ENCODE measurements at regions not wholly inside any gene's neighbourhood (a gene's known extent, or its start where the extent isn't known, plus 50 kb on each side); places are given as distances from the start of the nearest gene placed in this dataset.
A peak's percentile ranks its signal among the peaks of the same experiment; 100 is the strongest.
"Not testable (repeated sequence)": the region's sequence is repeated elsewhere in the genome, so short reads cannot be mapped to it uniquely, and the experiment has no call there.

GRCh38 chr4:127291316-127291715 lies 341.4 kb upstream of the INTU start:
- DNase-seq (no peak), ATAC-seq (ENCODE audit: low read depth in 2 of 2) (no peak)
- Mint-ChIP-seq H3K9me3 (peaks cover 0 to 28% (median 19%) of the 10 kb centered on the region in 7 donors), H3K4me3 (no peak overlapping the region), H3K36me3 (no peaks in the 10 kb centered on the region), H3K4me1 (no peaks in the 10 kb centered on the region), H3K27ac (no peak overlapping the region), H3K27me3 (no peaks in the 10 kb centered on the region)

GRCh38 chr4:127293496-127293895 lies 339.3 kb upstream of the INTU start:
- H3K4me3 Mint-ChIP-seq: no peak overlapping the region
- H3K36me3 Mint-ChIP-seq: no peaks in the 10 kb centered on the region
- no peaks in the 10 kb centered on the region for H3K4me1 Mint-ChIP-seq
- H3K9me3 Mint-ChIP-seq: peaks cover 1 to 39% (median 22%) of the 10 kb centered on the region in 7 donors
- H3K27me3 Mint-ChIP-seq: no peaks in the 10 kb centered on the region
- ATAC-seq (ENCODE audit: low read depth in 2 of 2) (no peak), DNase-seq (no peak)
- H3K27ac Mint-ChIP-seq: peak overlapping the region in 1 of 6 donors; percentile 34

- no peak for ATAC-seq (ENCODE audit: low read depth in 2 of 2)
- H3K4me3 Mint-ChIP-seq: no peak overlapping the region
- H3K27me3 Mint-ChIP-seq: no peaks in the 10 kb centered on the region
- H3K27ac Mint-ChIP-seq: no peak overlapping the region
- peaks cover 0 to 32% (median 7%) of the 10 kb centered on the region in 7 donors for H3K9me3 Mint-ChIP-seq
- DNase-seq: no peak
- no peaks in the 10 kb centered on the region for H3K4me1 Mint-ChIP-seq
- no peaks in the 10 kb centered on the region for H3K36me3 Mint-ChIP-seq
These were observed 328.4 kb upstream of the INTU start for GRCh38 chr4:127304356-127304755.

- H3K4me3 Mint-ChIP-seq: no peak overlapping the region
- peaks cover 6 to 16% (median 13%) of the 10 kb centered on the region in 7 donors for H3K9me3 Mint-ChIP-seq
- peak overlapping the region in 1 of 6 donors; percentile 48 for H3K27ac Mint-ChIP-seq
- ATAC-seq (ENCODE audit: low read depth in 2 of 2) (no peak), DNase-seq (no peak)
- peaks cover 0 to 2% of the 10 kb centered on the region in 2 donors for H3K36me3 Mint-ChIP-seq
- H3K4me1 Mint-ChIP-seq: no peaks in the 10 kb centered on the region
- no peaks in the 10 kb centered on the region for H3K27me3 Mint-ChIP-seq
These were observed 324.8 kb upstream of the INTU start for GRCh38 chr4:127307996-127308395.

- Mint-ChIP-seq H3K27me3 (no peaks in the 10 kb centered on the region), H3K4me1 (no peaks in the 10 kb centered on the region), H3K4me3 (no peak overlapping the region), H3K9me3 (peaks cover 7 to 29% (median 26%) of the 10 kb centered on the region in 7 donors), H3K36me3 (peaks cover 0 to 6% of the 10 kb centered on the region in 2 donors), H3K27ac (no peak overlapping the region)
- no peak for DNase-seq
- ATAC-seq (ENCODE audit: low read depth in 2 of 2): no peak
These were observed 323.2 kb upstream of the INTU start for GRCh38 chr4:127309369-127310102.

- Mint-ChIP-seq H3K4me3 (no peak overlapping the region), H3K4me1 (no peaks in the 10 kb centered on the region), H3K9me3 (peaks cover 7 to 40% (median 28%) of the 10 kb centered on the region in 7 donors), H3K27ac (no peak overlapping the region), H3K36me3 (peaks cover 0 to 6% of the 10 kb centered on the region in 2 donors), H3K27me3 (no peaks in the 10 kb centered on the region)
- ATAC-seq (ENCODE audit: low read depth in 2 of 2) (no peak), DNase-seq (no peak)
These were observed 321.4 kb upstream of the INTU start for GRCh38 chr4:127311371-127311770.

GRCh38 chr4:127311924-127312323 lies 320.8 kb upstream of the INTU start:
- H3K36me3 Mint-ChIP-seq: peaks cover 0 to 6% of the 10 kb centered on the region in 2 donors
- no peaks in the 10 kb centered on the region for H3K4me1 Mint-ChIP-seq
- no peak for ATAC-seq (ENCODE audit: low read depth in 2 of 2)
- peaks cover 7 to 36% (median 30%) of the 10 kb centered on the region in 7 donors for H3K9me3 Mint-ChIP-seq
- no peak overlapping the region for H3K4me3 Mint-ChIP-seq
- DNase-seq: no peak
- no peaks in the 10 kb centered on the region for H3K27me3 Mint-ChIP-seq
- peak overlapping the region in 1 of 6 donors; percentile 12 for H3K27ac Mint-ChIP-seq

- Mint-ChIP-seq H3K27ac (no peak overlapping the region), H3K36me3 (peaks cover 0 to 6% of the 10 kb centered on the region in 2 donors), H3K27me3 (no peaks in the 10 kb centered on the region), H3K4me3 (no peak overlapping the region), H3K4me1 (no peaks in the 10 kb centered on the region), H3K9me3 (peaks cover 7 to 38% (median 30%) of the 10 kb centered on the region in 7 donors)
- no peak for ATAC-seq (ENCODE audit: low read depth in 2 of 2)
- DNase-seq: no peak
These were observed 319.0 kb upstream of the INTU start for GRCh38 chr4:127313767-127314166.

GRCh38 chr4:127327491-127327890 lies 305.3 kb upstream of the INTU start:
- H3K4me1 Mint-ChIP-seq: no peaks in the 10 kb centered on the region
- no peak overlapping the region for H3K27ac Mint-ChIP-seq
- H3K36me3 Mint-ChIP-seq: no peaks in the 10 kb centered on the region
- no peak for DNase-seq
- no peak overlapping the region for H3K4me3 Mint-ChIP-seq
- no peak for ATAC-seq (ENCODE audit: low read depth in 2 of 2)
- H3K27me3 Mint-ChIP-seq: no peaks in the 10 kb centered on the region
- H3K9me3 Mint-ChIP-seq: peaks cover 9 to 53% (median 19%) of the 10 kb centered on the region in 7 donors

- Mint-ChIP-seq H3K27ac (no peak overlapping the region), H3K27me3 (no peaks in the 10 kb centered on the region), H3K36me3 (no peaks in the 10 kb centered on the region), H3K4me3 (no peak overlapping the region), H3K4me1 (no peaks in the 10 kb centered on the region), H3K9me3 (peaks cover 1 to 11% (median 5%) of the 10 kb centered on the region in 7 donors)
- DNase-seq: no peak
- ATAC-seq (ENCODE audit: low read depth in 2 of 2): no peak
These were observed 297.6 kb upstream of the INTU start for GRCh38 chr4:127335073-127335620.

GRCh38 chr4:127335732-127336131 lies 297.0 kb upstream of the INTU start:
- Mint-ChIP-seq H3K4me1 (no peaks in the 10 kb centered on the region), H3K4me3 (no peak overlapping the region), H3K9me3 (peaks cover 1 to 7% (median 4%) of the 10 kb centered on the region in 7 donors), H3K36me3 (no peaks in the 10 kb centered on the region), H3K27ac (no peak overlapping the region), H3K27me3 (no peaks in the 10 kb centered on the region)
- no peak for DNase-seq
- ATAC-seq (ENCODE audit: low read depth in 2 of 2): no peak

- H3K27me3 Mint-ChIP-seq; H3K9me3 Mint-ChIP-seq; H3K4me3 Mint-ChIP-seq; H3K27ac Mint-ChIP-seq; DNase-seq; H3K4me1 Mint-ChIP-seq; ATAC-seq (ENCODE audit: low read depth in 2 of 2); H3K36me3 Mint-ChIP-seq: not testable (repeated sequence)
These were observed 289.6 kb upstream of the INTU start for GRCh38 chr4:127343123-127343522.

GRCh38 chr4:127344071-127344470 lies 288.7 kb upstream of the INTU start:
- ATAC-seq (ENCODE audit: low read depth in 2 of 2) (no peak), DNase-seq (no peak)
- Mint-ChIP-seq H3K27ac (no peak overlapping the region), H3K4me1 (no peaks in the 10 kb centered on the region), H3K4me3 (no peak overlapping the region), H3K36me3 (no peaks in the 10 kb centered on the region), H3K9me3 (peaks cover 0 to 7% (median 2%) of the 10 kb centered on the region in 7 donors), H3K27me3 (no peaks in the 10 kb centered on the region)

- Mint-ChIP-seq H3K4me1 (no peaks in the 10 kb centered on the region), H3K27me3 (no peaks in the 10 kb centered on the region), H3K27ac (no peak overlapping the region), H3K9me3 (peaks cover 3 to 9% (median 6%) of the 10 kb centered on the region in 7 donors), H3K4me3 (no peak overlapping the region), H3K36me3 (no peaks in the 10 kb centered on the region)
- DNase-seq (no peak), ATAC-seq (ENCODE audit: low read depth in 2 of 2) (no peak)
These were observed 284.8 kb upstream of the INTU start for GRCh38 chr4:127347936-127348335.
